H1 (cell line): ENCODE measurements at regions not wholly inside any gene's neighbourhood (a gene's known extent, or its start where the extent isn't known, plus 50 kb on each side); places are given as distances from the start of the nearest gene placed in this dataset.

Experiments used
- EGR1 ChIP-seq: IDR thresholded peaks from 2 replicates; pipeline ENCODE4 v1.6.1; 2011; ENCODE audit warnings: low read depth, low read length, borderline replicate concordance

DNA sequence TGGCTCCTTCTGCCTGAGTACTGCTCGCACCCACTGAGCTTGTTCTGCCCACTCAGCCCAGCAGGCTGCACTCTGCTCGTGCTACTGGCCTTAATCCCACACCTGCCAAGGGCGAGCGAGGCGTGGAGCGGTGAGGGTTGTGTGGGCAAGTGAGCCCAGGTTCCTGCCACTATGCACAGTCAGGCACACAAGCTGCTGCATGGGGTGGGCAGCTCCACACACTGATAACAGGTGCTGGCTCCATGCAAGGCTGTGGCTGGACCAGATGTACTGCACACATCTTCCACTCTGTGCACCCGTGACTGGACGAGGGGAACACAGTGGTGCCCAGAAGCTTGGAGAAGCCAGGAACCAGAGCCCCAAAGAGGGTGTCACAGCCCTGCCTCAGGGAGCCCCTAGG, 184.3 kb upstream of the NUDT6 start (continued):
- no peak for TF ChIP-seq EGR1
